Vagina (tissue), 2 donors: ENCODE measurements at regions not wholly inside any gene's neighbourhood (a gene's known extent, or its start where the extent isn't known, plus 50 kb on each side); places are given as distances from the start of the nearest gene placed in this dataset.

Experiments used
- CTCF ChIP-seq, 3 experiments: fragments of 450-650 bp in 2 of 3; fragments of 200-600 bp in 1 of 3; sonication (generic) in 1 of 3; IDR thresholded peaks; one replicate each; pipeline ENCODE4 v1.5.1; 2017 to 2019; ENCODE audit warnings: antibody characterized with exemption in 3 of 3, mild to moderate bottlenecking in 2 of 3, moderate library complexity in 2 of 3
- POLR2A ChIP-seq, 2 donors: fragments of 450-650 bp; IDR thresholded peaks; one replicate each; pipeline ENCODE4 v1.6.1; 2017; ENCODE audit warnings: antibody characterized with exemption in 2 of 2, mild to moderate bottlenecking in 2 of 2, moderate library complexity in 2 of 2
- POLR2AphosphoS5 ChIP-seq, 2 donors: sonication (generic); formaldehyde crosslinking; IDR thresholded peaks; one replicate each; pipeline ENCODE4 v1.9.0; 2017; ENCODE audit warnings: antibody characterized with exemption in 2 of 2, mild to moderate bottlenecking in 2 of 2, low read depth in 1 of 2; ENCODE audit not compliant: insufficient read depth in 1 of 2

DNA sequence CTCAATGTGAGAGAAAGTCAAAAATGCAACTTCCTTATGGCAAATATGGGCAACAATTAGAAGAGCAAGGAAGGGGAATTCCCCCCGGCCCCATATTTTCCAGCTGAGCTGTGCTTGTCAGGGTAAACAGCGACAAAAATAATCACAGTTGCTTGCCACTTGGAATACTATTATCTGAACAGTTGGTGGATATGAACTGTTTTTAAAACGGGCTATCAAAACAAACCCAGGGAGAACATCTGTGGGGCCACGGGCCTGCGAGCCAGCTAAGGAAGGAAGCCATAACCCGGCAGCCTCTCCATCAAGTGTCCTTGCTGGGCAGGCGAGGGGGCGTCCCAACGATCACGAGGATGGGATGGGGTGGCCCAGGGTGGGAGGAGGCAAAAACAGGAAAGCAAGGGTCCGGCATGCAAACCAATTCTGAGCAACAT, 228.4 kb downstream of the ARHGAP12 start:
- no peak for TF ChIP-seq CTCF (IDR thresholded peaks at IDR 0.05)
- TF ChIP-seq POLR2A (IDR thresholded peaks at IDR 0.05), result no peak
- TF ChIP-seq POLR2AphosphoS5 (IDR thresholded peaks at IDR 0.05; ENCODE audit: insufficient read depth in 1 of 2, low read depth in 1 of 2), result no peak
